CD4-positive, alpha-beta T cell (primary cell): ENCODE measurements at regions not wholly inside any gene's neighbourhood (a gene's known extent, or its start where the extent isn't known, plus 50 kb on each side); places are given as distances from the start of the nearest gene placed in this dataset.

Experiments used
- ATAC-seq: fragments of 200-7000 bp; cut with Tn5 transposase; one replicate; pipeline ENCODE4 v1.10.0; 2022; ENCODE audit warnings: mild to moderate bottlenecking; ENCODE audit not compliant: poor library complexity
- CTCF ChIA-PET: fragments of 350-600 bp; sonication (Branson Sonifier 250); formaldehyde crosslinking; loops from one replicate; lab custom pipeline; 2021; ENCODE audit warnings: antibody characterized with exemption, inconsistent platforms; lab: Charles Lee
- POLR2A ChIA-PET: fragments of 350-600 bp; sonication (Branson Sonifier 250); formaldehyde crosslinking; loops from one replicate; lab custom pipeline; 2021; ENCODE audit warnings: antibody characterized with exemption, inconsistent platforms; lab: Charles Lee
- DNase-seq, 14 experiments: peaks; one replicate each; pipeline ENCODE4 v3.0.0-alpha.2; 2013 to 2020; ENCODE audit warnings: mixed read lengths in 2 of 14
- H3K27ac ChIP-seq, 2 donors: one replicate each; pipeline versions ENCODE4 v1.5.1 to v1.7.0; 2013; ENCODE audit warnings: low read length in 2 of 2, low read depth in 1 of 2, mild to moderate bottlenecking in 1 of 2
- H3K27me3 ChIP-seq, 2 experiments: 1 replicate in 1 of 2; 2 replicates in 1 of 2; pipeline versions ENCODE4 v1.6.1 to v1.7.0; 2013; ENCODE audit warnings: low read length in 2 of 2, control low read depth in 1 of 2, mild to moderate bottlenecking in 1 of 2, moderate library complexity in 1 of 2; ENCODE audit not compliant: insufficient read depth in 2 of 2, control insufficient read depth in 1 of 2
- H3K36me3 ChIP-seq: one replicate; pipeline ENCODE4 v1.6.1; 2013; ENCODE audit warnings: low read length, control low read depth; ENCODE audit not compliant: insufficient read depth
- H3K4me1 ChIP-seq: one replicate; pipeline ENCODE4 v1.6.1; 2013; ENCODE audit warnings: low read length, control low read depth; ENCODE audit not compliant: insufficient read depth
- H3K4me3 ChIP-seq: one replicate; pipeline ENCODE4 v1.5.1; 2013; ENCODE audit warnings: mild to moderate bottlenecking, low read length, moderate library complexity
- H3K9me3 ChIP-seq, 2 experiments: 1 replicate in 1 of 2; 2 replicates in 1 of 2; pipeline versions ENCODE4 v1.6.1 to v1.7.0; 2013; ENCODE audit warnings: low read length in 2 of 2, mild to moderate bottlenecking in 2 of 2, control low read depth in 1 of 2, moderate library complexity in 1 of 2; ENCODE audit not compliant: control insufficient read depth in 1 of 2, insufficient read depth in 1 of 2
- H3K27ac Mint-ChIP-seq: one replicate; pipeline ENCODE4 v1.8.0; 2020; ENCODE audit warnings: mixed read lengths
- H3K27me3 Mint-ChIP-seq: one replicate; pipeline ENCODE4 v1.8.0; 2021; ENCODE audit warnings: mixed read lengths
- H3K36me3 Mint-ChIP-seq: one replicate; pipeline ENCODE4 v1.8.0; 2021; ENCODE audit warnings: low read depth, mixed read lengths
- H3K4me1 Mint-ChIP-seq: one replicate; pipeline ENCODE4 v1.8.0; 2021; ENCODE audit warnings: low read depth, mixed read lengths
- H3K4me3 Mint-ChIP-seq: one replicate; pipeline ENCODE4 v1.8.0; 2020; ENCODE audit warnings: mild to moderate bottlenecking, mixed read lengths
- H3K9me3 Mint-ChIP-seq: one replicate; pipeline ENCODE4 v1.8.0; 2020; ENCODE audit warnings: mixed read lengths
- CTCF ChIP-seq: fragments of 200-600 bp; IDR thresholded peaks from one replicate; pipeline ENCODE4 v1.8.0; 2022; ENCODE audit warnings: antibody characterized with exemption, mild to moderate bottlenecking
- intact Hi-C, 2 experiments: fragments of 100-400 bp; cut with DNase I in 1 of 2; cut with micrococcal nuclease in 1 of 2; formaldehyde crosslinking; loops; one replicate each; pipeline versions ENCODE4 v1.15.1 to v1.9.0; 2023 to 2025; cut with DNase I, micrococcal nuclease

GRCh38 chr9:100725371-100725770, 147.5 kb downstream of the CAVIN4 start:
- no peaks in the 10 kb centered on the region for H3K36me3 Mint-ChIP-seq
- H3K4me1 Mint-ChIP-seq: no peaks in the 10 kb centered on the region
- DNase-seq (no peak), ATAC-seq (no peak)
- no peaks in the 10 kb centered on the region for H3K4me1 ChIP-seq
- POLR2A ChIA-PET: no interaction called here
- H3K4me3 Mint-ChIP-seq: no peak overlapping the region
- intact Hi-C loops: no loop called here
- no peak overlapping the region for H3K27ac ChIP-seq
- no peak overlapping the region for H3K4me3 ChIP-seq
- TF ChIP-seq CTCF: no peak
- no peaks in the 10 kb centered on the region for H3K9me3 ChIP-seq
- H3K27me3 ChIP-seq: peaks cover 0 to 2% of the 10 kb centered on the region in 2 experiments
- H3K9me3 Mint-ChIP-seq: no peaks in the 10 kb centered on the region
- peaks cover 5% of the 10 kb centered on the region for H3K27me3 Mint-ChIP-seq
- no peak overlapping the region for H3K27ac Mint-ChIP-seq
- H3K36me3 ChIP-seq: no peaks in the 10 kb centered on the region
- CTCF ChIA-PET: no interaction called here

- H3K9me3 Mint-ChIP-seq: peaks cover 2% of the 10 kb centered on the region
- H3K4me3 Mint-ChIP-seq: no peak overlapping the region
- no peaks in the 10 kb centered on the region for H3K4me1 Mint-ChIP-seq
- no peaks in the 10 kb centered on the region for H3K27me3 Mint-ChIP-seq
- ATAC-seq (no peak), DNase-seq (no peak)
- POLR2A ChIA-PET: no interaction called here
- H3K9me3 ChIP-seq: peaks cover 0 to 12% of the 10 kb centered on the region in 2 experiments
- TF ChIP-seq CTCF: no peak
- no peaks in the 10 kb centered on the region for H3K36me3 Mint-ChIP-seq
- CTCF ChIA-PET: no interaction called here
- H3K27ac Mint-ChIP-seq: no peak overlapping the region
- H3K27me3 ChIP-seq: peaks cover 0 to 2% of the 10 kb centered on the region in 2 experiments
- intact Hi-C loops: no loop called here
- H3K27ac ChIP-seq: no peak overlapping the region
- H3K4me1 ChIP-seq: no peaks in the 10 kb centered on the region
- H3K36me3 ChIP-seq: no peaks in the 10 kb centered on the region
- H3K4me3 ChIP-seq: no peak overlapping the region
Observed at GRCh38 chr9:100729336-100729895, 151.5 kb downstream of the CAVIN4 start.

GRCh38 chr9:100730086-100730485, 152.2 kb downstream of the CAVIN4 start:
- H3K27ac Mint-ChIP-seq: no peak overlapping the region
- ChIA-PET CTCF (no interaction called here), POLR2A (no interaction called here)

More at GRCh38 chr9:100730086-100730485, 152.2 kb downstream of the CAVIN4 start:
- intact Hi-C loops: no loop called here
- no peaks in the 10 kb centered on the region for H3K27me3 Mint-ChIP-seq
- H3K9me3 Mint-ChIP-seq: peaks cover 2% of the 10 kb centered on the region
- peaks cover 0 to 2% of the 10 kb centered on the region in 2 experiments for H3K27me3 ChIP-seq
- no peaks in the 10 kb centered on the region for H3K36me3 ChIP-seq
- TF ChIP-seq CTCF: no peak
- H3K4me1 ChIP-seq: no peaks in the 10 kb centered on the region
- H3K4me1 Mint-ChIP-seq: no peaks in the 10 kb centered on the region
- H3K4me3 Mint-ChIP-seq: no peak overlapping the region
- no peaks in the 10 kb centered on the region for H3K36me3 Mint-ChIP-seq
- no peak for ATAC-seq
- DNase-seq: no peak
- H3K9me3 ChIP-seq: peaks cover 0 to 12% of the 10 kb centered on the region in 2 experiments
- H3K27ac ChIP-seq: no peak overlapping the region
- H3K4me3 ChIP-seq: no peak overlapping the region
